GM19324 (cell line): ENCODE measurements at regions not wholly inside any gene's neighbourhood (a gene's known extent, or its start where the extent isn't known, plus 50 kb on each side); places are given as distances from the start of the nearest gene placed in this dataset.

ENCODE experiments used
- ATAC-seq: cut with Tn5 transposase; IDR thresholded peaks from one replicate; pipeline ENCODE4 v1.9.1; 2021; ENCODE audit warnings: mild to moderate bottlenecking, moderate library complexity; ENCODE audit not compliant: unreplicated experiment, low FRiP score

GRCh38 chr22:49575703-49576081 is 252.0 kb downstream of the BRD1 start:
- no peak for ATAC-seq

- no peak for ATAC-seq
Measured at GRCh38 chr22:49574881-49575702, 252.6 kb downstream of the BRD1 start.

- ATAC-seq: no peak
Measured at GRCh38 chr22:49574205-49574880, 253.3 kb downstream of the BRD1 start.

- ATAC-seq: no peak
Measured at GRCh38 chr22:49573109-49573765, 254.4 kb downstream of the BRD1 start.

GRCh38 chr22:49571326-49571725 is 256.3 kb downstream of the BRD1 start:
- no peak for ATAC-seq

- ATAC-seq: no peak
Measured at GRCh38 chr22:49570032-49570848, 257.4 kb downstream of the BRD1 start.

- ATAC-seq: no peak
Measured at GRCh38 chr22:49569286-49570031, 258.2 kb downstream of the BRD1 start.

GRCh38 chr22:49568751-49569285 is 258.9 kb downstream of the BRD1 start:
- no peak for ATAC-seq

- ATAC-seq: no peak
Measured at GRCh38 chr22:49567899-49568750, 259.5 kb downstream of the BRD1 start.

- ATAC-seq: no peak
Measured at GRCh38 chr22:49566693-49567092, 261.0 kb downstream of the BRD1 start.

GRCh38 chr22:49566141-49566541 is 261.5 kb downstream of the BRD1 start:
- ATAC-seq: no peak

- no peak for ATAC-seq
Measured at GRCh38 chr22:49565516-49565855, 262.2 kb downstream of the BRD1 start.

GRCh38 chr22:49564666-49565515 is 262.8 kb downstream of the BRD1 start:
- no peak for ATAC-seq

- ATAC-seq: no peak
Measured at GRCh38 chr22:49564054-49564453, 263.6 kb downstream of the BRD1 start.

- no peak for ATAC-seq
Measured at GRCh38 chr22:49562685-49563249, 264.9 kb downstream of the BRD1 start.

- no peak for ATAC-seq
Measured at GRCh38 chr22:49561976-49562375, 265.7 kb downstream of the BRD1 start.

- no peak for ATAC-seq
Measured at GRCh38 chr22:49561338-49561737, 266.3 kb downstream of the BRD1 start.

- no peak for ATAC-seq
Measured at GRCh38 chr22:49555526-49555925, 272.1 kb downstream of the BRD1 start.
